ENCODE measurements at regions not wholly inside any gene's neighbourhood (a gene's known extent, or its start where the extent isn't known, plus 50 kb on each side); places are given as distances from the start of the nearest gene placed in this dataset.
"Not testable (repeated sequence)": the region's sequence is repeated elsewhere in the genome, so short reads cannot be mapped to it uniquely, and the experiment has no call there.

- no peak for DNase-seq
These were observed 326.0 kb upstream of the ONECUT1 start for GRCh38 chr15:53116169-53116568.

- DNase-seq: no peak
These were observed 325.4 kb upstream of the ONECUT1 start for GRCh38 chr15:53115563-53115962.

GRCh38 chr15:53114960-53115359 is 324.8 kb upstream of the ONECUT1 start:
- no peak for DNase-seq

GRCh38 chr15:53110999-53111398 is 320.9 kb upstream of the ONECUT1 start:
- DNase-seq: no peak

GRCh38 chr15:53108319-53108718 is 318.2 kb upstream of the ONECUT1 start:
- DNase-seq: no peak

GRCh38 chr15:53107855-53108254 is 317.7 kb upstream of the ONECUT1 start:
- no peak for DNase-seq

GRCh38 chr15:53106505-53107286 is 316.6 kb upstream of the ONECUT1 start:
- DNase-seq: no peak

GRCh38 chr15:53102483-53102882 is 312.3 kb upstream of the ONECUT1 start:
- no peak for DNase-seq

GRCh38 chr15:53080484-53080883 is 290.3 kb upstream of the ONECUT1 start:
- no peak for DNase-seq

GRCh38 chr15:53074221-53074620 is 284.1 kb upstream of the ONECUT1 start:
- DNase-seq: no peak

- no peak for DNase-seq
These were observed 281.9 kb upstream of the ONECUT1 start for GRCh38 chr15:53072077-53072476.

- DNase-seq: no peak
These were observed 278.5 kb upstream of the ONECUT1 start for GRCh38 chr15:53068636-53069035.

GRCh38 chr15:53059273-53060043 is 269.3 kb upstream of the ONECUT1 start:
- no peak for DNase-seq

GRCh38 chr15:53046153-53046790 is 256.1 kb upstream of the ONECUT1 start:
- no peak for DNase-seq

- no peak for DNase-seq
These were observed 248.5 kb upstream of the ONECUT1 start for GRCh38 chr15:53038655-53038941.

- no peak for DNase-seq
These were observed 247.9 kb upstream of the ONECUT1 start for GRCh38 chr15:53037904-53038654.

- no peak for DNase-seq
These were observed 246.5 kb upstream of the ONECUT1 start for GRCh38 chr15:53036641-53037040.

GRCh38 chr15:53034767-53035245 is 244.7 kb upstream of the ONECUT1 start:
- no peak for DNase-seq

- DNase-seq: no peak
These were observed 243.6 kb upstream of the ONECUT1 start for GRCh38 chr15:53033709-53034108.

GRCh38 chr15:53031469-53031868 is 241.3 kb upstream of the ONECUT1 start:
- no peak for DNase-seq

GRCh38 chr15:53022788-53023187 is 232.7 kb upstream of the ONECUT1 start:
- DNase-seq: no peak

GRCh38 chr15:53013329-53013728 is 223.2 kb upstream of the ONECUT1 start:
- DNase-seq: no peak

GRCh38 chr15:53011779-53012178 is 221.6 kb upstream of the ONECUT1 start:
- DNase-seq: not testable (repeated sequence)

All from NCI-H187 treated with DMSO at 0.1 percent for 48 hours (cell line).